DMS 273 (cell line): ENCODE measurements at regions not wholly inside any gene's neighbourhood (a gene's known extent, or its start where the extent isn't known, plus 50 kb on each side); places are given as distances from the start of the nearest gene placed in this dataset.
"Not testable (repeated sequence)": the region's sequence is repeated elsewhere in the genome, so short reads cannot be mapped to it uniquely, and the experiment has no call there.

Experiments
- DNase-seq: peaks from one replicate; lab custom pipeline; 2025; ENCODE audit not compliant: unreplicated experiment; lab: John Stamatoyannopoulos, UW

DNA sequence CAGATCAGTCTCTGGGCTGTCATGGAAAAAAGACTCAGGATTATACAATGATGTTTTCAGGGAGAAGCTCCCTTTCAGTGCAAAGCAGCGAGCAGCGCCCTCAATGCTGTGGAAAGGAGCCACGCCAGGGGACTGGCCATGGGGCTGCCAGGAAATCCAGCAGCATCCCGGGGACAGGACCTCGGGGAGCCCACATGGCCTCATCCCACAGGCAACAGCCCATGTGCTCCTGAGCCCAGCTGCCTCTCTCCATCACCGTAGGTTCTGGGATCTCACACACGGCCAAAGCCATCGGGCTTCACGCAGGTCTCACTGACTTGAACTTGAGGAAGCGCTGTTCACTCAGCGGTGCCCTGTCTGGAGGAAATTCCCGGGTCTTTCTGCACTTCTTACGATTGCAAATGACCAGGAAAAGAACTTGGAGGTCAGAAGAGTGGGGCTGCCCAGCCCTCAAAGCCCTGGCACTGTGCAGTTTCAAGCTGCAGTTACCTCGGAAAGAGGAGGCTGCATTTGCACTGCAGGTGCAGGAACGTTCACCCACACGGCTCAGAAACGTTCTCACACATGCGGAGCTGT, 125.9 kb upstream of the THBS2 start:
- DNase-seq, result no peak

DNA sequence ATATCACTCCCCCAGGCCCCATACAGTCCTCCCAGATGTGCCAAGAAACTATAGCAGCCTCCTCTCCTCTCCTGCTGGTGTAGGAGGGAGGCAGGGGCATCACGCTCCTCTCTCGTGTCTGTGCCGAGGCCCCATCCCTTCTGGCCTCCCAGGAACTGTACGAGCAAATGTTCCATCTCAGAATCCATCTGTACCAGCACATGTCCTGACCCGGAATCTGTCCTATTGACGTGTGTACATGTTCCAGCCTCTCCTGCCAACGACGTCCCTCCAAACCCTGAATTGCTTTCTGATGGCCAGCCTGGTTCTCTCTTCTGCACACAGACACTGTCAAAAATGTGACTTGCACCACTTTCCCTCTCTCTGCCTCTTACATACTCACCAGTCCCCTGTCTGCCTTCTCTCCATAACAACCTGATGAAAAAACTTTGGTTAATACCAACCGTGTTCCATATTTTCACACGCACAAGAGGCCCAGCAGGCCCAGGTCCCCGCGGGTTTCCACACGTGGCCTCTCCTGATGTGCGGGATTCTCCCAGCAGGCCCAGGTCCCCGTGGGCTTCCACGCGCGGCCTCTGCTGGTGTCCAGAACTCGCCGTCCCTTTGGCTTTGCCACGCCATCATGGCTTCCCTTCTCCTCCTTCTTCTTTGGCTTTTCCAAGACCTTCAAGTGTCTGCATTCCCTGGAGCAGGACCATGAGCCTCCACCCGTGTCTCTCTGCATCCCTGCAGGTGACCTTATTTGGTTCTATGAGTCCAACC, 125.2 kb upstream of the THBS2 start:
- no peak for DNase-seq

DNA sequence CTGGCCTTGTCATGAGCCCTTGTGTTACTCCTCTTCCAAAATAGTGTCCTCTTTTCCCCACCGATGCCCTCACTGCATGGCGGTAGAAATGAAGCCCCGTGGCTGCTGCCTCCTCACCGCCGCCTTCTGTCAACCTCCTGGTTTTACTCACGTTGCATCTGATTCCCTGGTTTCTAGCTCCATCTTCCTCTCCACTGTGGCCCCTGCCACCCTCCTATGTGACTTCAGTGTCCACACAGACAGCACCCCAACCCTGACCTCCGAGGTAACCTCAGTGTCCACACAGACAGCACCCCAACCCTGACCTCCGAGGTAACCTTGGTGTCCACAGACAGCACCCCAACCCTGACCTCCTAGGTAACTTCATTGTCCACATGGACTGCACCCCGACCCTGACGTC, 122.8 kb upstream of the THBS2 start:
- DNase-seq, result no peak

DNA sequence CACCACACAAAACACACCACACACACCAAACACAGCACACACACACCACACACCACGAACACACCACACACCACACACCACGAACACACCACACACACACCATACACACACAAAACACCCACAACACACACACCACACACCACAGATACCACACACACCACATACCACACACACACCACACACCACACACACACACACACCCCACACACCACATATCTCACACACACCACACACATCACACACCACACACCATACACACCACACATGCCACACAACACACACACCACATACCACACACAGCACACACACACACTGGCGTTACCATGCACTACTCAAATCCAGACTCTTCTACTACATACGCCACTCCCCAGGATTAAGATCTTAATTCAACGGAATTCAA, 118.9 kb upstream of the THBS2 start:
- no peak for DNase-seq

DNA sequence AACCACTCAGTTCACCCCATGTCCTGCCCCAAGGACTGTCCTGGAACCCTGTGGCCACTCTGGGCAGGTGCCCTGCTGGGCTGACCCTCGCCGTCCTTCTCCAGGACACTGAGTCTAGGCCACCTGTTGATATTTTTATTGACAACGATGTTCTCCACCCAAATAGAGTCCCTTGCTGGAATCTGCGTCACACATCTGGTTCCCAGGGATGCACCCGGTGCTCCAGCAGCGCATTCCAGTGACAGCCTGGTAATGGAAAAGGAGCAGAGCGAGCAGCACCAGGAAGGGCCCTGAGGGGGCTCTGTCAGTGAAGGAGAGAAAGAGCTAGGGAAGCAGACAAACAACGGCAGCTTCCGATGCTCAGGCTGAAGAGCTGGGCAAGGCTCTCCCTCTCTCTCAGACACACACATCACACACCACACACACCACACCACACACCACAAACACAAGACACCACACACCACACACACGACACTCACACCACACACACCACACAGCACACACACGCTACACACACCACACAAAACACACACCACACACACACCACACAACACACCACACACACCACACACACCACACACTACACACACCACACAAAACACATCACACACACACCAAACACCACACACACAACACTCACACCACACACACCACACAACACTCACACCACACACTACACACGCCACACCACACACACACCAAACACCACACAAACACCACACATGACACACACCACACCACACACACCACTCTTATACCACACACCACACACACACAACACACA, 117.9 kb upstream of the THBS2 start:
- peak; percentile 30 for DNase-seq

DNA sequence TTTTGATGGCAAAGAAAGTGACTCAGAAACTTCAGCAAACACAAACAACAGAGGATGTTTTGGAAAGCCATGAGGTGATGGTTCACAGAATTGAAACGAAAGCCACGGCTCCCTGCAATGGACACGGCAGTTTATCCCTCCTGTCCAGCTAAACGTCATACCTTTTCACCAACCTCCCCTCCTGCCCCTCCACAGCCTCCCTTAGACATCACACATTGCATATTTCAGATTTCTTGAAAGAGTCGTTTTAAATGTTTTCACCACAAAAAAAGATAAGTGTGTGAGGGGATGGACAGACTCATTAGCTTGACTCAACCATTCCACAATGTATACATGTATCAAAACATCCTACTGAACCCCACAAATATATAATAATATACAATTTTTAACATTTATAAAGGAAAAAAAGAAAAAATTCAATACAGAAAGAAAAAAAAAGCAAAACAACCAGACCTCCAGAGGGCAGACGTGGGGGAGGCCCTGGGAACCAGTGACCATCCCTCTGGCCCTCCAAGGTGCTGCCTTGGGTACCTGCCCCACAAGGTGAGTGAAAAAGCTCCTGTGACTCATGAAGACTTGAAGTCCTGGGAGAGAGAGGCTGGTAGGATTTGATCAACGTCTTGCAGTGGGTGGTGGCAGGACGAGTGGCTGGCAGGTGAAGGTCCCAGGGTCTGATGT, 117.2 kb upstream of the THBS2 start:
- DNase-seq, result no peak

DNA sequence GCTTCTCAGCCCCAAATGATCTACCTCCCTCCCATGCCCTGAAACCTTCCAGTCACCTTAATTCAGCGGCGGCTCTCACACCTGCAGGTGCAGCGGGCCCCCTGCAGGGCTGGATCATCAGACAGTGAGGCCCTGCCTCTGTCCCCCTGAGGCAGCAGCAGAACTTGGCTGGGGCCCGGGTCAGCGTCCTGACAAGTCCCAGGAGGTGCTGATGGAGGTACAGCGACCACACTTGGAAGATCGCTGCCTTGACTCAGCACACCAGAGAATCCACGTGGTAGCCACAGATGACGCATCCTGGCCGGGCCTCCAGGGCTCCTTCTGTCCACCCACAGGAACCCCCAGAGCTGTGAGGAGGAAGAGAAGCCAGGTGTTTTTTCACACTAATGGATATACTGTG, 116.4 kb upstream of the THBS2 start:
- no peak for DNase-seq

DNA sequence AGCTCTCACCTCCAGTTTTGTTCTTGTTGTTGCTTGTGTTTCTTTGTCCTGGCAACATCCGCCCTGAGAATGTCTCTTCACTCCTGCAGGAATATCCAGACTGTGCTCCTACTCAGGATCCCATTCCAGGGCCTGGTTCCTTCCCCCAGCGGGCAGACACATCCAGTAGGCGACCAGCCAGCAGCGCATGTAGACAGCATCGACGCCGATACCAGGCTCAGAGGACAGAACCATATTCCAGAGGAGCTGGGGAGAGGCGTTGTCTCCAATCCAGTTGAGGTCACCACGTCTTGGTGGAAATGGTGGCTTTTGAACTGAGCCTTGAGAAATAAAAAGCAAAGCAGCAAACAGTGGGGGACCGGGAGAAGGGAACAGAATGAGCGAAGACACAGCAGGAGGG, 114.6 kb upstream of the THBS2 start:
- DNase-seq, result no peak

DNA sequence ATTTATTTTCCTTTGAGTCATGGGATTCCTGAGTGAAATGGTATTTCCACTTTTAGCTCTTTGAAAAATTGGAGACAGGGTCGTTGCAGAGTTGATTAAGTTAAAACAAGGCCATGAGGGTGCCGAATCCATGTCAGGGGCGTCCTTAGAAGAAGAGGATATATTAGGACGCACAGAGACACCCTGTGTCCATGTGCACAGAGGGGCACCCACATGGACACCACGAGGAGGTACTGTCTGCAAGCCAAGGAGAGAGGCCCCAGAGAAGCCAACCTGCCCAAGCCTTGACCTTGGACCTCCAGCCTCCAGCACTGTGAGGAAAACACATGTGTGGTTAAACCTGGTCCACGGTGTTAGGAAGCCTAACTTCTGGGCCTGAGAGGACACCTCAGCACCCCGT, 113.9 kb upstream of the THBS2 start:
- no peak for DNase-seq

DNA sequence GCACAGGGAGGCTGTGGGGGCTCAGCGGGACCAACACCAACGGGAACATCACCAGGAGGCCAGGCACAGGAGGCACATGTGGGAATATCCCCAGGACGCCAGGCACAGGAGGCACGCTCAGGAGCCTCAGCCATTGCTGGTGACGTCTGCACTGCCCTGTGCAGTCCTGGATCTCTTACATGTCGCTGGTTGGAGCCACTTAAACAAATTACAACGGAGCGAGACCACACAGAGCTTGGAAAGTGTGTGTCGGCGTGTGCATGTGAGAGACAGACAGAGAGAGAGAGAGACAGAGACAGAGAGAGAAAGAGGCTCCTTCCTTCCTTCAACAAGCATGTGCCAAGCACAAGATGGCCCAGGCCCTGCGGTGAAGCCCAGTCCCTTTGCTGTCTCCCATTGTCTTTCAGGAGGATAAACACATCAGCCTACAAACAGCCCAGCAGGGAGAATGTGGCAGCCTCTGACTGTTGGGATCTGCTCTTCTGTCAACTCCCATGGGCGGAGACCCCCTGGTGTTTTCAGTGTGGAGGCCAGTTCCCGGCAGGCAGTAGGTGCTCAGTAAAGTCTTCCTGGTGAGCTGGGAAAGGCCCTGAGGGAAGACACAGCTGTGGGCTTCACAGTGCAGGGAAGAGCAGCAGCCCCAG, 112.7 kb upstream of the THBS2 start:
- no peak for DNase-seq

DNA sequence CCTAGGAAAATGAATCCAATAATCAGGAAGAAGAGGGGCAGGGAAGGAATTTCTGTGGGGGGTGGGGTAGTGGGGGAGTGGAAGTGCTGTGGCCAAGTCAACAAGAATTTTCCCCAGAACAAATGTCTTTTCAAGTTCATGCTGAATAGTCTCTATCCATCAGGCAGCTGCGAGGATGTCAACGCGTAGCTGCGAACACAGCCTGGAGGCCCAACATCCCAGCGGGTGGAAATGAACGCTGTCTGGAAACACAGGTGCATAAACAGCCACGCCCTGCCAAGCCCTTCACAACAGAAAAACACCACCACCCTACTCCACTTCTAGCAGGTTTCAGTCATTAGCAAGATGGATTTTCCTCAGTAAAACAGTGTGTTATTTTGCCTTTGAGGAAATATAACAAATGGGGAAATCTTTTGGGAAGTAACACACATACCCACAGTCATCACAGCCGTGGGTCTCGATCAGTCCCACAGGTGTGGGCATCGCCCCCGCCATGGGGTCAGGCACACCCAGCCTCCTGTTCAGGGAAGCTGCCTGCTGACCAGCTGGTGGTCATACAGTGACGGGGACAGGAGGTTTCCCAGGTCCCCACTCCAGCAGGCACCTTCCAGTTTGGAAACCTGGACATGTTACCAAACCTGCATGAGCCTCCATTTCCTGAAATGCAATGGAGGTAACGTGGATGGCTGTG, 112.1 kb upstream of the THBS2 start:
- no peak for DNase-seq

DNA sequence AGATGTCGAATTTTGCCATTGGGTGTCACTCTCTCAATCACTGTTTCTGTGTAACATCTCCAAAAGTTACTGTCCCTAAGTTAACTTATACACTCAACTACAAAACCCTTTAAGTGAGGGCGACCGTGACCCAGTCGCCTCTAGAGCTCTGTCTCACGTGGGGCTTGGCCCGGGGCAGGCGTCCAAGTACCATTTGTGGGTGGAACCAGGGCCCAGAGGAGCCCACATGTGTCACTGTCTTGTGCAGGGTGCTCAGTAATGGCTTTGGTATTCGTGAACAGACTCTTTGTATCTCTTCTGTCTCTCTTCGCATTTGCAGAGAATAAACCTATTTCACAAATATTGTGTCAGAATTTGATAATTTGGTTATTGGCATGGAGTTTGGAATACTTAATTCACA, 109.9 kb upstream of the THBS2 start:
- no peak for DNase-seq

DNA sequence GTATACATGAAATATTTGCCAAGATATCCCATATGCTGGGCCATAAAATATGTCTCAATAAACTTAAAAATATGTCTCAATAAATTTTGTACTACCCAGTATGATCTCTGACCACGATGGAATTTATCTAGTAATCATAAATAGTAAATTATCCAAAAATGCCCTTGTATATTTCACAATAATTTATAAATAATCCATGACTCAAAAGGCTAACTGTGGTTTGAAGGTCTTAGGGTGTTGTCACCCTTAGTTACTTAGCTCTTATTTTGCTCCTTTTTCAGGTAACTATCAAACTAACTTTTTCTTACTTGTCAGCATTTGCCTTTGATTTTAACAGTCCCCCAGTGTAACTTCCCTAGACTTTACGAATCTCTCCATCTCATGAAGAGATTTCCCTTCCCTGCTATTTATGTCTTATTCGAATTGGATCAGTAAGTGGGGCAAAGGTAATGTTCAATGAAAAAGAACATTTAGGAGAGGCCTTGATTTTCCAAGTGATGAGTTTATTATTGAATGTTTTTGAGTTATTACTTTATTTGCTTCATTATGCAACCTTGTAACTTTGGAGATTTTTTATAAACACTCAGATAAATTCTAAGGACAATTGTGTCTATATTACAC, 109.0 kb upstream of the THBS2 start:
- DNase-seq, result no peak

DNA sequence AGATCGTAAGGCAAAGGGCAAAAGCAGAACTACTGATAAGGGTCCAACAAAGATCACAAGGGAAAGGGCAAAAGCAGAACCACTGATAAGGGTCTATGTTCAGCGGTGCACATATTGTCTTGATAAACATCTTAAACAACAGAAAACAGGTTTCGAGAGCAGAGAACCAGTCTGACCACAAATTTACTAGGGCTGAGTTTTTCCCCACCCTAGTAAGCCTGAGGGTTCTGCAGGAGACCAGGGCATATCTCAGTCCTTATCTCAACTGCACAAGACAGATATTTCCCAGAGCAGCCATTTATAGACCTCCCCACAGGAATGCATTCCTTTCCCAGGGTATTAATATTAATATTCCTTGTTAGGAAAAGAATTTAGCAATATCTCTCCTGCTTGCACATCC, 101.4 kb upstream of the THBS2 start:
- DNase-seq, result not testable (repeated sequence)

DNA sequence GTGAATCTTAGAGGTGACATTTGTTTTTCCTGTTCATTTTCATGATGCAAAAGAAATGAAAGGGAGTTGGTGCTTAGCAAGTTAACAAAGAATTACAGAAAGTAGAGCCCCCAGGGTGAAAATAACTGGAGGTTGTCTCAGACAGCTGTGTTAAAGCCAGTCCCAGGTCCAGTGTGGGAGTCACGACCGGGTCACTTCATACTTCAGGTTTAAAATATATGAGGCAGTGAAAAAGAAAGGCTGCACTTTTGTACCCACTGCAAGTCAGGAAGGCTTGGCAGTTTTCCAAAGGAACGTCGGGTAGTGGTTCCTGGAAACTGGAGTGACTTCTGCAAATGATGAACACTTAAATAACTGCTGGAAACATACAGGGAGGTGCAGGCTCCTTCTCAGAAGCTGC, 91.5 kb upstream of the THBS2 start:
- peak; percentile 15 for DNase-seq

DNA sequence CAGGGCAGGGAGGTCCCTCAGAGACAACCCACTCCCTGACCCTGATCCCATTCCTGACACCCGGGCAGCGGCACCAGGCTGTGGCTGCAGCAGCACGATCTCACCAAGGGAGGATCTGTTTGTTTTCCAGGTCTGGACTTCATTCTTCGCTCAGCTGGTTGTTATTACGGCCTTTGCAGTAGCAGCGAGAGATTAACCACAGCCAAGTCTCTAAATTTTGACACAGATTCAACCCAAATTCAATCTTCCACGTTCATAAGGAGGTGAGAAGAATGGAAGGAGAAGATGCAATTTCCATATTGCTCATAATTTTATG, 91.1 kb upstream of the THBS2 start:
- no peak for DNase-seq

DNA sequence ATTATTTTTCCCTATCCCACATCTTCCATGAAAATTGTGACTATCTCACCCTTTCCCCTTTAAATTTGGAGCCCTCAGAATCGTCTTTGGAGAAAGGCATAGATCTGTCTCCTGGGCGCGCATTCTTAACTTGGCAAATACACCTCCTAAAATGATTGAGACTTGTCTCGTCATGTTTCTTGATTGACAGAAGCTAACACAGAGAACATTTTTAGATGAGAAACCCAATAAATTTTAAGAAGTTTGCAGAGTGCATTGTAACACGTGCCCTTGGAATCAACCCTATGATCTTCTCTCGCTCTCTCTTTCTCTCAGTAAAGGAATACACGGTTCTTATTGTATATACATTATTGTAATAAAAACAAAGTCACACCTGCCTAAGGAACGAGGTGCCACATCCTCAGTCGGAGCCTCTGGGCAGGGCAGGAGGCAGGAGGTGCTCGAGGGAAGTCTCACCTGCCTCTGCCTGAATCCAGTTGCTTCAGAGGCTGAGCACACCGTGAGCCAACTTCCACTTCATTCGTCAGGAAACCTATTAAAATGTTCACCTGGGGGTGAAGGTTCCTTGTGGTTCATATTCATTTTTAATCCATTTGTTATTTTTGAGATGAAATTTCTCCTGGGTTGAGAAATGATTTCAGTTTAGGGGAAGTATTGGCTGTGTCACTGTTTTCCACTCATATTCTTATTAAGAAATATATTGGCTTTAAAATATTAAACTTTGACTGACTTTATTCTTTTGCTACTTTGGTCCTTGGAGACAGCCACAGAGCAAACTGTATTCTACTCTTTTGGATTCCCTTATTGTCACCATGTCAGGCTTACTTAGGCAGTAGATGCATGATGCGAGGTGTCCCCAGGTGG, 90.5 kb upstream of the THBS2 start:
- no peak for DNase-seq

DNA sequence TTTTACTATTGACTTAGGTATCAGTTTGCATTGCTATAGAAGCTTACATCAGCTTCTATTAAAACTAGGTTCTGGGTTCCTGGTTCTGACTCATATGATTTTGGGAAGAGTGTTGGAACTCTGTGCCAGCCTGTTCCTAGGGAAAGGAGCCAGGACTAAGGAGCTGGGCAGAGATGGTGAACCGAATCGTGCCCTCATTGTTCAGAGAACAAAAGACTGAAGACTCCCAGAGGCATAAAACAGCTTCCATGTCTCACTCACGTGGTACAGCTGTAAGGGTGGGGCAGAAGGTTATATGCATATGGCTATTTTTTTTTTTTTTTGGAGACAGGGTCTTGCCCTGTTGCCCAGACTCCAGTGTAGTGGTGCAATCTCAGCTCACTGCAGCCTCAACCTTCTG, 89.1 kb upstream of the THBS2 start:
- no peak for DNase-seq

DNA sequence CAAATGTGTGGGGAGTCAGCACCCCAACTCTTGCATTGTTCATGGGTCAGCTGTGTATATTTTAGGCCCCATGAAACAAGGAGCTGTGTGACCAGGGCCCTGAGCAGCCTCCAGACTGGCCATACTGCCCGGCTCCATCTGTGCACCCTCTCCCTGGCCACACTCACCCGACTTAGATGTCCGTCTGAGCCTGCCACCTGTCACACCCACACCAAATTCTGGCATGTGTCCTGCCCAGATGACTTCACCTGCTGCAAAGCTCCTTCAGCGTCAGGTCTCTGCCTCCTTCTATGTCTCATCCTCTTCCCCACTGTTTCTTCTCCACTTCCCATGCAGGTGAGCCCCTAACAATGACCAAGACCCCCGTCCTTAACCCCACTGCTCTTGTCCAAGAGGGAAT, 88.1 kb upstream of the THBS2 start:
- no peak for DNase-seq
